Hematopoietic multipotent progenitor cell treated with erythropoietin and hydrocortisone succinate and interleukin-3 and kit ligand, for 17 days (in vitro differentiated cells): ENCODE measurements at regions not wholly inside any gene's neighbourhood (a gene's known extent, or its start where the extent isn't known, plus 50 kb on each side); places are given as distances from the start of the nearest gene placed in this dataset.
"Not testable (repeated sequence)": the region's sequence is repeated elsewhere in the genome, so short reads cannot be mapped to it uniquely, and the experiment has no call there.

Source experiments
- DNase-seq: peaks from one replicate; pipeline ENCODE4 v3.0.0-alpha.2; 2015; ENCODE audit warnings: low spot score

DNA sequence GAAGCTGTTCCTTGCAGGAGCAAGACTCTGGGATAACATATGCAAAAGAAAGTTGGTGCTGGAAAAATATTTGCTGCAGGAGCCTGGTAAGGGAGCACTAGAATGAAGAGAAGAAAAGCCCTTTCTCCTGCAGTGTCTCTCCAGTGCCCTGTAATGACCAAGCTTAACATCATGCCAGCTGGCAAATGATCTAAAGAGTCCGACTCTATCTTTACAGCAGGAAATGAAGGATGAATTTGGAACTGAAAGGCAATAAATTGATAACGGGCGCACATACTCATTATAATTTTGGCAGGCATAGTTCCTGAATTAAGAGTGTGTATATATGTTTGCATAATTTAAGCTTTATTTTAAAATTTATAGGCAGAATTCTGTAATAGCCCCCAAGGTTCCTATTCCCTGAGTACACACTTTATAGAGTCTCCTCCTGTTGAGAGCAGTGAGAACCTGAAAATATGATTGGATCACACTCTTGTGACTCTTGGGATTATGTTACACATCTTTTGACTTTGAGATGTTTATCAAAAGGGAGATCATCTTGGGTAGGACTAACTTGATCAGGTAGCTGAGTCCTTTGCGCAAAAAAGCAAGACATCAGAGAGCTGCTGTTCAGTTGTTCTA is 299.0 kb upstream of the MBL2 start:
- DNase-seq = no peak

DNA sequence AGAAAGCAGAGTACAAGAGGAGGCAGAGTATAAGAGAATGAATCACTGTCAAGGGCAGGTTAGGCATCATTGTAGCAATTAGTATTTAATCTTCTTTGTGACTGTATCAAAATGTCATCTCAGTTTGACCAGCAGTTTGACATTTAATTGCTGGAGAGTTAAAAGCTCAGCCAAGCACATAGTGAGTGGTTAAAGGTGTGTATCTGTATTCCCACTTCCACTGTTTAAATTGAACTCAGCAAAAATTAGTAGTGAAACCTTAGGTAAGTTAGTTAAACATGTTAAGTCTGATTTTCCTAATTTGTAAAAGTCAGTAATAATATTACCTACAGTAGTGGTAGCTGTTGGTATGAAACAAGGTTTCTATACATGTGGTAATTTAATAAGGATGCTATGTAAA is 296.4 kb upstream of the MBL2 start:
- no peak for DNase-seq

DNA sequence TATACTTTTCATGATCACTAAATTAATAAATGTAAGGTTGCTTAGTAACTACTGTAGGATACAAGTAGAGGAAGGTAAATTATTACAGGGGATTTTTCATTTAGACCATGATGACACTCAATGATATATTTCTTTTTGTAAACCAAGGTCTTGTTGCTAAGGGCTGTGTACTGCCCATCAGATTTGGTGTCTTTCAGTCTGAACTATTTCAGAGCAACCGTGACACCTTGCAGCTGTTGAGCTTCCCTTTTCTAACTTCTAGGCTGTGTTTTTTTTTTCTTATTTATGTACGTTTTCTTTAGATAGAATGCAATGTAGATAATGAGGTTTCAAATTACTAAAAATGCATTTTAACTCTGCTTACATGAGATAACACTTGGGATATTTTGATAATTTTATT is 292.0 kb upstream of the MBL2 start:
- no peak for DNase-seq

GRCh38 chr10:53063805-53064204 is 291.2 kb upstream of the MBL2 start:
- no peak for DNase-seq

DNA sequence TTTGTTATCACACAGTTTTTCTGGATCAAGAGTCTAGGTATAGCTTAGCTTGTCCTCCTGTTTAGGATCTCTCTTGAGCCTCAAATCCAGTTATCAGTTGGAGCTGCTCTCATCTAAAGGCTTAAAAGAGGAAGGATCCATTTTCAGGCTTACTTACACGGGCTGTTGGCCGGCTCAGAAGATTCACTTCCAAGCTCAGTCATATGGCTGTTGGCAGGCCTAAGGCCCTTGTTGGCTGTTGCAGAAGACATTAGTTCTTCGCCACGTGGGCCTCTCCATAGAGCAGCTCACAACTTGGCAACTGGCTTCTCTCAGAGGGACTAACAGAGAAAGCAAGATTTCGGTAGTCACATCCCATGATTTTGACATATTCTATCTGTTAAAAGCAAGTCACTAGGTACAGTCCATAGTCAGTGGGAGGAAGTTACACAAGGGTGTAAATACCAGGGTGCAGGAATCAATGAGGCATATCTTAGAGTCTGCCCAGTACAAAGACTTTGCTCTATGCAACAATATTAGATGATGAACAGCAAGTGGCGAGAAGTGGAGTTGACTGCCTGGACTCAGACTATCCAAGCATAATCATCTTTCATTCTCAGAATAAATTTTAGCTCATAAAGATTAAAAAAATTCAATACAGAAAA is 280.1 kb upstream of the MBL2 start:
- no peak for DNase-seq

GRCh38 chr10:53045315-53045714 is 272.7 kb upstream of the MBL2 start:
- DNase-seq = no peak

GRCh38 chr10:53035823-53036222 is 263.2 kb upstream of the MBL2 start:
- DNase-seq = not testable (repeated sequence)

- no peak for DNase-seq
Observed at GRCh38 chr10:53033396-53033795, 260.8 kb upstream of the MBL2 start.

- not testable (repeated sequence) for DNase-seq
Observed at GRCh38 chr10:53029872-53030849, 257.6 kb upstream of the MBL2 start.

DNA sequence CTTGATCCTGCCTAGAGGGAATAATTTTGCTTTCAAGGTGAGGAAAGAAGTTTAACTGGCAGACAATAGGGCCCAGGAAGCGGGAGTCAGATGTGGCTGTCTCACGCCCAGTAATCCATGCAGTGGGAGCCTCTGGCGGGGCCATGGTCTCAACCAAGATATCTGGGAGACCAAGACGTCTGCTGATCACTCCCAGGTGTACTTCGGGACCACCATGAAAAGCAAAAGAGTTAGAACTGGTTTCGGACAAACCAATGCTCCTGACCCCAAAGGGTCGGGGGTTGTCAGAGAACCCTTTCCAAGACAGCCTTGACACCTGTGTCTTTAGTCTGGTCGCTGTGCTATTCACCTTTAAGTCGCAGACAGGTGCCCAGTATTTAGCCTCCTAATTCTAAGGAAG is 256.9 kb upstream of the MBL2 start:
- no peak for DNase-seq

GRCh38 chr10:53025765-53026164 is 253.2 kb upstream of the MBL2 start:
- DNase-seq = not testable (repeated sequence)

DNA sequence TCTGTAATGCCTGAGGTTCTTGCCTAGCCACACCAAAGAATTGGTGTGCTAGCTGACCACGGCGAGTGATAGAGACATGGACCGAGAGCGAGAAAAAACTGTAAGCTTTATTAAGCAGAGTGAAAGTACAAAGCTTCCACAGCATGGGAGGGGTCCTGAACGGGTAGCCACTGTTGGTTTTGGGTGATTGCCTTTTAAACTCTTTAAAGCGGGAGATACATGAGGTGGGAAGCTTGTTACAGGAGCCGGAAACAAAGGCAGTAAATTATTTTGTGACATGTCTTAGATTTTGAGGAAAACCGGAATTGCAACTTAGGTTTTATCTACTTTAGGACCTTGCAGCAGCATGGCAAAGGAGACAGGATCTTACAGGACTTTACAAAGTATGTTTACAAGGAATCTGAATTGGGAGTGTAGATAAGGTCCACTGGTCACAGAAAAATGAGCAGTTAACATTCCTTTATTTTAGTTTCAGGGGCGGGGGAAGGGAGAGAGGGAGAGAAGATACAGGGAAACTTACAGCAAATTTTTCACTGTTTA is 252.7 kb upstream of the MBL2 start:
- no peak for DNase-seq

- no peak for DNase-seq
Observed at GRCh38 chr10:53023411-53023810, 250.8 kb upstream of the MBL2 start.

GRCh38 chr10:53022611-53023088 is 250.1 kb upstream of the MBL2 start:
- DNase-seq = no peak

GRCh38 chr10:53013201-53013810 is 240.7 kb upstream of the MBL2 start:
- DNase-seq = no peak

GRCh38 chr10:53009961-53010907 is 237.7 kb upstream of the MBL2 start:
- DNase-seq = no peak

DNA sequence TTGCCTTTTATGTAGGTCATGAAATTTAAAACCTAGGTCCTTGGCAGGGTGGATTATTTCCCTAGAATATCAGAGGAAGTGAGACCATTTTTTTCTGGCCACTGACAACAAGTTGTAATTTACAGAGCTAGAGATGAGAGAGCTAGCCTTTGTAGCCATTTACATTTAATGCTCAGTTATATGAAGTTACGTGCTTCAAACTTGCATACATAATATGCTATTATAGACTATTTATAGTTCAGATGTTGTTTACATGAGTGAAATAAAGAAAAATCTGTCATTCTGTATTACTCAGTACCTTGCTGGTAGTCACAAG is 234.9 kb upstream of the MBL2 start:
- no peak for DNase-seq

- no peak for DNase-seq
Observed at GRCh38 chr10:53006663-53007526, 234.3 kb upstream of the MBL2 start.

DNA sequence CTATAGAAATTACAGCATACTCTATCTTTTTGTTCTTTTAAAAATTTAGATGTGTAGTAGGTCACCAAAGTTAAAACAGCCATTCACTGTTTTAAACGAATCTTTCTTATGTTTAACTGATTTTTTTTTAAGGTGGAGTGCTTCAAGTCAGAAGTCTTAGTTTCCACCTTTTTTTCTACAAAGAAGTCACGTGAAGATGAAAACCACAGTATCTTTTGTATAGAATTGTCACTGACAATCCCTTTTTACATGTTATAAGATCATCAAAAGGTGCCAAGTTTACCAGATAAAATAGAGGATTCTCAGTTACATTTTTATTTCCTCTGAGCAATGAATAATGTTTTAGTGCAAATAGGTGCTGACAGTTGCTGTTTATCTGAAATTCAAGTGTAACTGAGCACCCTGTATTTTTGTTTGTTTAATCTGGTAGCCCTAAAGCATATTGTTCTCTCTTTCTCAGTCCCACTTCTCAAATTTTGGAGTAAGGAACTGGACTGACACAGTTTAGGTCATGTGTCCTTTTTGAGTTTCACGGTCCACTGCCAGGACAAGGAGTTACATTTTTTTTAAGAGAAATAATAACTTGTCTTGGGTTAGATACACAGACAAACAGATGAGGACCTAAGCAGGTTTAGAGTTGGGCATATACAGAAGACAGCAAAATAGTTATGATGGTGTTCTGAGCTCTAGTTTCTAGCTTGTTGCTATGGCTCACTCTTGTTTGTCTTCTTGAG is 233.2 kb upstream of the MBL2 start:
- no peak for DNase-seq
